HCT116 (cell line): ENCODE measurements at regions not wholly inside any gene's neighbourhood (a gene's known extent, or its start where the extent isn't known, plus 50 kb on each side); places are given as distances from the start of the nearest gene placed in this dataset.

Experiments used
- ATAC-seq: fragments of 200-7000 bp; cut with Tn5 transposase; 2 replicates; pipeline ENCODE4 v1.9.1; 2020; ENCODE audit warnings: mild to moderate bottlenecking, moderate library complexity
- BruUV-seq: library from RNA; stranded (reverse); fragments of 400-500 nt; replicated peaks from 2 replicates; lab custom pipeline; 2021; lab: Mats Ljungman, UMichigan
- CTCF ChIA-PET: fragments of 300-600 bp; sonication (Branson Sonifier 250); formaldehyde crosslinking; loops from one replicate; lab custom pipeline; 2021; ENCODE audit warnings: antibody characterized with exemption; lab: Charles Lee
- POLR2A ChIA-PET: fragments of 300-600, 350-600 bp; sonication (Branson Sonifier 250); formaldehyde crosslinking; loops from one replicate; lab custom pipeline; 2021; ENCODE audit warnings: antibody characterized with exemption; lab: Charles Lee
- RAD21 ChIA-PET, 2 experiments: fragments of 300-600 bp; sonication (Branson Sonifier 250); formaldehyde crosslinking; loops; one replicate each; lab custom pipeline; 2023; ENCODE audit warnings: low total read pairs in 2 of 2; ENCODE audit not compliant: uncharacterized antibody in 2 of 2, unreplicated experiment in 2 of 2, low non-redundant PET in 1 of 2; lab: Charles Lee
- DNase-seq: peaks from one replicate; pipeline ENCODE4 v3.0.0-alpha.2; 2010; ENCODE audit warnings: low read depth, low spot score
- H2AFZ ChIP-seq: fragments of 200-600 bp; shearing (Covaris generic), sonication (generic); 2 replicates; pipeline ENCODE4 v1.6.1; 2017; ENCODE audit warnings: low read depth, mixed run types, mixed read lengths, antibody characterized with exemption, low read length; ENCODE audit not compliant: poor library complexity, severe bottlenecking
- H3K27ac ChIP-seq: 2 replicates; pipeline ENCODE4 v1.5.1; 2012; ENCODE audit warnings: low read depth, low read length
- H3K27me3 ChIP-seq: fragments of 200-600 bp; sonication (generic); 2 replicates; pipeline ENCODE4 v1.6.1; 2016; ENCODE audit warnings: mixed run types, low read length, mixed read lengths; ENCODE audit not compliant: insufficient read depth
- H3K36me3 ChIP-seq, 2 experiments: fragments of 200-500 bp in 1 of 2; fragments of 200-600 bp in 1 of 2; sonication (Bioruptor generic) in 1 of 2; sonication (generic) in 1 of 2; 2 replicates each; pipeline versions ENCODE4 v1.5.1 to v1.6.1; 2014 to 2016; ENCODE audit warnings: low read length in 2 of 2, inconsistent platforms in 1 of 2, mixed read lengths in 1 of 2, mixed run types in 1 of 2; ENCODE audit not compliant: insufficient read depth in 2 of 2, control insufficient read depth in 1 of 2
- H3K4me1 ChIP-seq, 2 experiments: fragments of 200-600 bp in 1 of 2; sonication (generic) in 1 of 2; 2 replicates each; pipeline versions ENCODE4 v1.5.1 to v1.6.1; 2012 to 2017; ENCODE audit warnings: low read length in 2 of 2, inconsistent platforms in 1 of 2, mild to moderate bottlenecking in 1 of 2, mixed read lengths in 1 of 2, mixed run types in 1 of 2, moderate library complexity in 1 of 2; ENCODE audit not compliant: insufficient read depth in 2 of 2, control insufficient read depth in 1 of 2
- H3K4me2 ChIP-seq: fragments of 200-600 bp; sonication (generic); 2 replicates; pipeline ENCODE4 v1.6.1; 2017; ENCODE audit warnings: mixed run types, low read length, mixed read lengths
- H3K4me3 ChIP-seq, 2 experiments: fragments of 200-600 bp in 1 of 2; sonication (generic) in 1 of 2; replicated peaks in 1 of 2; 2 replicates each; pipeline ENCODE4 v1.5.1; 2011 to 2016; ENCODE audit warnings: low read length in 2 of 2, control low read depth in 1 of 2, low read depth in 1 of 2, mild to moderate bottlenecking in 1 of 2, mixed read lengths in 1 of 2, mixed run types in 1 of 2
- H3K79me2 ChIP-seq: fragments of 200-600 bp; sonication (generic); 2 replicates; pipeline ENCODE4 v1.6.1; 2017; ENCODE audit warnings: mild to moderate bottlenecking, mixed run types, low read length, moderate library complexity, mixed read lengths; ENCODE audit not compliant: insufficient read depth
- H3K9ac ChIP-seq: fragments of 200-600 bp; sonication (generic); 2 replicates; pipeline ENCODE4 v1.6.1; 2016; ENCODE audit warnings: low read length, mixed read lengths
- H3K9me2 ChIP-seq: fragments of 200-600 bp; sonication (generic), shearing (Covaris generic); 2 replicates; pipeline ENCODE4 v1.6.1; 2017; ENCODE audit warnings: mixed run types, mild to moderate bottlenecking, moderate library complexity; ENCODE audit not compliant: insufficient read depth
- H3K9me3 ChIP-seq, 2 experiments: fragments of 200-500 bp in 1 of 2; fragments of 200-600 bp in 1 of 2; sonication (Bioruptor generic) in 1 of 2; sonication (generic) in 1 of 2; 2 replicates each; pipeline ENCODE4 v1.6.1; 2014 to 2017; ENCODE audit warnings: low read length in 2 of 2, mixed read lengths in 2 of 2, inconsistent platforms in 1 of 2, low read depth in 1 of 2, mild to moderate bottlenecking in 1 of 2, mixed run types in 1 of 2, moderate library complexity in 1 of 2; ENCODE audit not compliant: control insufficient read depth in 1 of 2, insufficient read depth in 1 of 2
- H4K20me1 ChIP-seq: fragments of 200-600 bp; sonication (generic), shearing (Covaris generic); 2 replicates; pipeline ENCODE4 v1.6.1; 2017; ENCODE audit warnings: mixed run types, mild to moderate bottlenecking, moderate library complexity; ENCODE audit not compliant: insufficient read depth
- CEBPB ChIP-seq: IDR thresholded peaks from 2 replicates; pipeline ENCODE4 v1.6.1; 2012; ENCODE audit warnings: low read depth
- ELF1 ChIP-seq: IDR thresholded peaks from 2 replicates; pipeline ENCODE4 v1.6.1; 2012; ENCODE audit warnings: low read depth, borderline replicate concordance
- EZH2phosphoT487 ChIP-seq: fragments of 200-600 bp; IDR thresholded peaks from 2 replicates; pipeline ENCODE4 v1.6.1; 2018; ENCODE audit warnings: antibody characterized with exemption, borderline replicate concordance
- FOSL1 ChIP-seq: IDR thresholded peaks from 2 replicates; pipeline ENCODE4 v1.6.1; 2012; ENCODE audit warnings: low read depth
- POLR2AphosphoS5 ChIP-seq: IDR thresholded peaks from 2 replicates; pipeline ENCODE4 v1.6.1; 2011; ENCODE audit warnings: mild to moderate bottlenecking, low read depth, low read length, moderate library complexity
- SIN3A ChIP-seq: IDR thresholded peaks from 2 replicates; pipeline ENCODE4 v1.6.1; 2012; ENCODE audit warnings: low read depth
- SP1 ChIP-seq: IDR thresholded peaks from 2 replicates; pipeline ENCODE4 v1.6.1; 2012; ENCODE audit warnings: low read depth
- SRF ChIP-seq: IDR thresholded peaks from 2 replicates; pipeline ENCODE4 v1.6.1; 2012; ENCODE audit warnings: low read depth
- ZFX ChIP-seq: fragments of 450-650 bp; IDR thresholded peaks from 2 replicates; pipeline ENCODE4 v1.6.1; 2017
- intact Hi-C: fragments of 100-400 bp; cut with micrococcal nuclease; formaldehyde crosslinking; loops from 2 replicates; pipeline ENCODE4 v1.10.0; 2022
- TF ChIP-seq, protein P1 (sequence below), 3 experiments: fragments of 200-600 bp in 1 of 3; sonication (generic) in 1 of 3; IDR thresholded peaks in 2 of 3; conservative IDR thresholded peaks in 1 of 3; 2 replicates each; pipeline ENCODE4 v1.5.1; 2012 to 2017; ENCODE audit warnings: low read depth in 2 of 3, low read length in 2 of 3, antibody characterized with exemption in 1 of 3, borderline replicate concordance in 1 of 3, control low read depth in 1 of 3, mild to moderate bottlenecking in 1 of 3, mixed read lengths in 1 of 3, mixed run types in 1 of 3, moderate library complexity in 1 of 3; ENCODE audit not compliant: insufficient read depth in 1 of 3
- TF ChIP-seq, protein P2 (sequence below): IDR thresholded peaks from 2 replicates; pipeline ENCODE4 v1.6.1; 2012

DNA sequence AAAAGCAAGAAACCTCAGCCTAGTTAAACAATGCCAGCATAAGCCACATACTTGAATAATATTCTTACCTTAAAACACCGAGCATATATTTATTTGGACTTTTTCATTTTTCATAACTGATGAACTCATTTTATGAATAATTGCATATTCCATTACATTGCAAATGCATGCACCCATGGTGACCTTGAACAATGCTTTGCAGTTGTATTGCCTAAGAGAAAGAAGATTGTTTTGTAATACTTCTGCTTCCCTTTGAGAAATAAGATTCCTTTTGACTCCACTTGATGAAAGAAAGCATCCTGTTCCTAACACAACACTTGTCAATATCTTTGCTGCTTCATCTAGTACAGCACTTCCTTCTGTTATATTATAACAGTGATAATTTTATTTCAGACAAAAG lies 1182.2 kb downstream of the FLRT2 start:
- Histone ChIP-seq H3K36me3 (no peaks in the 10 kb centered on the region), H3K4me1 (no peaks in the 10 kb centered on the region), H4K20me1 (no peaks in the 10 kb centered on the region), H2AFZ (no peak overlapping the region), H3K4me2 (no peak overlapping the region), H3K4me3 (no peak overlapping the region), H3K9me3 (peaks cover 8 to 11% of the 10 kb centered on the region in 2 experiments; a peak in 2 of 4 replicates), H3K27ac (no peak overlapping the region), H3K27me3 (no peaks in the 10 kb centered on the region), H3K9ac (no peak overlapping the region)
- no peak for DNase-seq
- intact Hi-C loops, result no loop called here
- ChIA-PET RAD21 (no interaction called here), POLR2A (no interaction called here), CTCF (no interaction called here)
- no TSS peak for BruUV-seq
- TF ChIP-seq SRF (no peak), CEBPB (no peak), POLR2AphosphoS5 (no peak), ELF1 (no peak), SIN3A (no peak), ZFX (no peak), FOSL1 (no peak), EZH2phosphoT487 (no peak), SP1 (no peak)
- TF ChIP-seq, protein P1, sequence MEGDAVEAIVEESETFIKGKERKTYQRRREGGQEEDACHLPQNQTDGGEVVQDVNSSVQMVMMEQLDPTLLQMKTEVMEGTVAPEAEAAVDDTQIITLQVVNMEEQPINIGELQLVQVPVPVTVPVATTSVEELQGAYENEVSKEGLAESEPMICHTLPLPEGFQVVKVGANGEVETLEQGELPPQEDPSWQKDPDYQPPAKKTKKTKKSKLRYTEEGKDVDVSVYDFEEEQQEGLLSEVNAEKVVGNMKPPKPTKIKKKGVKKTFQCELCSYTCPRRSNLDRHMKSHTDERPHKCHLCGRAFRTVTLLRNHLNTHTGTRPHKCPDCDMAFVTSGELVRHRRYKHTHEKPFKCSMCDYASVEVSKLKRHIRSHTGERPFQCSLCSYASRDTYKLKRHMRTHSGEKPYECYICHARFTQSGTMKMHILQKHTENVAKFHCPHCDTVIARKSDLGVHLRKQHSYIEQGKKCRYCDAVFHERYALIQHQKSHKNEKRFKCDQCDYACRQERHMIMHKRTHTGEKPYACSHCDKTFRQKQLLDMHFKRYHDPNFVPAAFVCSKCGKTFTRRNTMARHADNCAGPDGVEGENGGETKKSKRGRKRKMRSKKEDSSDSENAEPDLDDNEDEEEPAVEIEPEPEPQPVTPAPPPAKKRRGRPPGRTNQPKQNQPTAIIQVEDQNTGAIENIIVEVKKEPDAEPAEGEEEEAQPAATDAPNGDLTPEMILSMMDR (IDR thresholded peaks at IDR 0.05 in 2 of 3, conservative IDR thresholded peaks at IDR 0.05 in 1 of 3; ENCODE audit: borderline replicate concordance in 1 of 3, insufficient read depth in 1 of 3, low read depth in 2 of 3, low read length in 2 of 3), result no peak
- TF ChIP-seq, protein P2, sequence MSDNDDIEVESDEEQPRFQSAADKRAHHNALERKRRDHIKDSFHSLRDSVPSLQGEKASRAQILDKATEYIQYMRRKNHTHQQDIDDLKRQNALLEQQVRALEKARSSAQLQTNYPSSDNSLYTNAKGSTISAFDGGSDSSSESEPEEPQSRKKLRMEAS, result no peak
- TF ChIP-seq, all 23 proteins: peak for 0
- no peaks in the 10 kb centered on the region for H3K9me2 ChIP-seq
- ATAC-seq, result no peak
- no peaks in the 10 kb centered on the region for H3K79me2 ChIP-seq
